K562 (cell line): ENCODE measurements at regions not wholly inside any gene's neighbourhood (a gene's known extent, or its start where the extent isn't known, plus 50 kb on each side); places are given as distances from the start of the nearest gene placed in this dataset.

Source experiments
- ARID1B ChIP-seq: fragments of 450-650 bp; IDR thresholded peaks from 2 replicates; pipeline ENCODE4 v1.6.1; 2016; ENCODE audit warnings: antibody characterized with exemption, mild to moderate bottlenecking, inconsistent platforms
- FOXO4 ChIP-seq: fragments of 450-650 bp; formaldehyde crosslinking; IDR thresholded peaks from 2 replicates; pipeline ENCODE4 v1.4.0; 2020; ENCODE audit warnings: mild to moderate bottlenecking, moderate library complexity
- HEY1 ChIP-seq: fragments of 250-450 bp; sonication (Bioruptor Pico); IDR thresholded peaks from 2 replicates; pipeline ENCODE4 v1.5.0; 2020; ENCODE audit warnings: mild to moderate bottlenecking, moderate library complexity, borderline replicate concordance
- HMBOX1 ChIP-seq: sonication (generic); IDR thresholded peaks from 2 replicates; pipeline ENCODE4 v1.6.1; 2016
- MAFK ChIP-seq: IDR thresholded peaks from 2 replicates; pipeline ENCODE4 v1.6.1; 2011; ENCODE audit warnings: low read length, improper control_type of control experiment
- NFIX ChIP-seq: fragments of 250-450 bp; sonication (Bioruptor Pico); IDR thresholded peaks from 2 replicates; pipeline ENCODE4 v1.4.0; 2020; ENCODE audit warnings: low read depth, mild to moderate bottlenecking, moderate library complexity
- RHOXF2B ChIP-seq: fragments of 250-450 bp; sonication (Bioruptor Pico); conservative IDR thresholded peaks from 2 replicates; pipeline ENCODE4 v1.5.1; 2021
- SNAPC5 ChIP-seq: fragments of 250-450 bp; sonication (Bioruptor Pico); IDR thresholded peaks from 2 replicates; pipeline ENCODE4 v1.8.0; 2021; ENCODE audit warnings: moderate library complexity, mild to moderate bottlenecking, inconsistent platforms
- ZNF584 ChIP-seq: fragments of 200-800 bp; sonication (Bioruptor generic); IDR thresholded peaks from 2 replicates; pipeline ENCODE4 v1.6.1; 2016; ENCODE audit warnings: low read depth, mild to moderate bottlenecking, missing genetic modification characterization, missing compliant biosample characterization
- TF ChIP-seq, protein P1 (sequence below), 2 experiments: fragments of 150-350 bp in 1 of 2; IDR thresholded peaks; 2 replicates each; pipeline ENCODE4 v1.6.1; 2012 to 2016; ENCODE audit warnings: low read depth in 2 of 2, low read length in 2 of 2, mild to moderate bottlenecking in 1 of 2, moderate library complexity in 1 of 2

- TF ChIP-seq SNAPC5 (CRISPR knock-in tag) (no peak), NFIX (CRISPR knock-in tag) (no peak), ARID1B (peak; percentile 46; the same call in 1 of the 2 replicates), MAFK (no peak), RHOXF2B (CRISPR knock-in tag) (no peak), HEY1 (CRISPR knock-in tag) (no peak), ZNF584 (no peak), HMBOX1 (peak; percentile 54; the same call in 1 of the 2 replicates), FOXO4 (CRISPR knock-in tag) (no peak)
- TF ChIP-seq, protein P1, sequence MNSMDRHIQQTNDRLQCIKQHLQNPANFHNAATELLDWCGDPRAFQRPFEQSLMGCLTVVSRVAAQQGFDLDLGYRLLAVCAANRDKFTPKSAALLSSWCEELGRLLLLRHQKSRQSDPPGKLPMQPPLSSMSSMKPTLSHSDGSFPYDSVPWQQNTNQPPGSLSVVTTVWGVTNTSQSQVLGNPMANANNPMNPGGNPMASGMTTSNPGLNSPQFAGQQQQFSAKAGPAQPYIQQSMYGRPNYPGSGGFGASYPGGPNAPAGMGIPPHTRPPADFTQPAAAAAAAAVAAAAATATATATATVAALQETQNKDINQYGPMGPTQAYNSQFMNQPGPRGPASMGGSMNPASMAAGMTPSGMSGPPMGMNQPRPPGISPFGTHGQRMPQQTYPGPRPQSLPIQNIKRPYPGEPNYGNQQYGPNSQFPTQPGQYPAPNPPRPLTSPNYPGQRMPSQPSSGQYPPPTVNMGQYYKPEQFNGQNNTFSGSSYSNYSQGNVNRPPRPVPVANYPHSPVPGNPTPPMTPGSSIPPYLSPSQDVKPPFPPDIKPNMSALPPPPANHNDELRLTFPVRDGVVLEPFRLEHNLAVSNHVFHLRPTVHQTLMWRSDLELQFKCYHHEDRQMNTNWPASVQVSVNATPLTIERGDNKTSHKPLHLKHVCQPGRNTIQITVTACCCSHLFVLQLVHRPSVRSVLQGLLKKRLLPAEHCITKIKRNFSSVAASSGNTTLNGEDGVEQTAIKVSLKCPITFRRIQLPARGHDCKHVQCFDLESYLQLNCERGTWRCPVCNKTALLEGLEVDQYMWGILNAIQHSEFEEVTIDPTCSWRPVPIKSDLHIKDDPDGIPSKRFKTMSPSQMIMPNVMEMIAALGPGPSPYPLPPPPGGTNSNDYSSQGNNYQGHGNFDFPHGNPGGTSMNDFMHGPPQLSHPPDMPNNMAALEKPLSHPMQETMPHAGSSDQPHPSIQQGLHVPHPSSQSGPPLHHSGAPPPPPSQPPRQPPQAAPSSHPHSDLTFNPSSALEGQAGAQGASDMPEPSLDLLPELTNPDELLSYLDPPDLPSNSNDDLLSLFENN (IDR thresholded peaks at IDR 0.05; ENCODE audit: low read depth in 2 of 2, low read length in 2 of 2): no peak
Measured at GRCh38 chr2:64722291-64723044, 68.8 kb upstream of the SERTAD2 start (continued).
